HEK293T (cell line): ENCODE measurements at regions not wholly inside any gene's neighbourhood (a gene's known extent, or its start where the extent isn't known, plus 50 kb on each side); places are given as distances from the start of the nearest gene placed in this dataset.

Source experiments
- CTCF ChIA-PET: fragments of 350-600 bp; formaldehyde crosslinking; extraction: SDS; loops from one replicate; lab custom pipeline; 2021; ENCODE audit warnings: antibody characterized with exemption, inconsistent platforms; lab: Yijun Ruan, JAX
- POLR2A ChIA-PET: fragments of 350-600 bp; formaldehyde crosslinking; extraction: SDS; loops from one replicate; lab custom pipeline; 2020; ENCODE audit warnings: antibody characterized with exemption, inconsistent platforms; lab: Yijun Ruan, JAX
- DNase-seq: peaks from one replicate; pipeline ENCODE4 v3.0.0; 2012; ENCODE audit warnings: mixed read lengths; ENCODE audit errors: extremely low spot score
- ARNT ChIP-seq: fragments of 450-650 bp; IDR thresholded peaks from 2 replicates; pipeline ENCODE4 v1.6.1; 2017; ENCODE audit warnings: mild to moderate bottlenecking
- BHLHE40 ChIP-seq: fragments of 450-650 bp; IDR thresholded peaks from 2 replicates; pipeline ENCODE4 v1.6.1; 2016; ENCODE audit warnings: mild to moderate bottlenecking, moderate library complexity, borderline replicate concordance
- CTBP1 ChIP-seq: fragments of 450-650 bp; IDR thresholded peaks from 2 replicates; pipeline ENCODE4 v1.6.1; 2016; ENCODE audit warnings: borderline replicate concordance
- ELF4 ChIP-seq: fragments of 450-650 bp; IDR thresholded peaks from 2 replicates; pipeline ENCODE4 v1.6.1; 2017; ENCODE audit warnings: antibody characterized with exemption
- FOXA1 ChIP-seq: fragments of 450-650 bp; IDR thresholded peaks from 2 replicates; pipeline ENCODE4 v1.6.1; 2016; ENCODE audit warnings: mild to moderate bottlenecking
- FOXK2 ChIP-seq: fragments of 450-650 bp; IDR thresholded peaks from 2 replicates; pipeline ENCODE4 v1.6.1; 2016; ENCODE audit warnings: mild to moderate bottlenecking
- FOXM1 ChIP-seq: fragments of 450-650 bp; IDR thresholded peaks from 2 replicates; pipeline ENCODE4 v1.6.1; 2017; ENCODE audit warnings: mild to moderate bottlenecking, borderline replicate concordance
- HDGF ChIP-seq: fragments of 450-650 bp; IDR thresholded peaks from 2 replicates; pipeline ENCODE4 v1.6.1; 2017; ENCODE audit warnings: antibody characterized with exemption, borderline replicate concordance
- L3MBTL2 ChIP-seq: fragments of 450-650 bp; conservative IDR thresholded peaks from 2 replicates; pipeline ENCODE4 v1.6.1; 2016; ENCODE audit warnings: mild to moderate bottlenecking
- LEF1 ChIP-seq: fragments of 450-650 bp; IDR thresholded peaks from 2 replicates; pipeline ENCODE4 v1.6.1; 2017; ENCODE audit warnings: mild to moderate bottlenecking, borderline replicate concordance
- NFRKB ChIP-seq: fragments of 450-650 bp; IDR thresholded peaks from 2 replicates; pipeline ENCODE4 v1.6.1; 2016; ENCODE audit warnings: mild to moderate bottlenecking, moderate library complexity
- PKNOX1 ChIP-seq: fragments of 450-650 bp; IDR thresholded peaks from 2 replicates; pipeline ENCODE4 v1.6.1; 2016
- SP1 ChIP-seq: fragments of 450-650 bp; IDR thresholded peaks from 2 replicates; pipeline ENCODE4 v1.6.1; 2017
- SUZ12 ChIP-seq: fragments of 450-650 bp; IDR thresholded peaks from 2 replicates; pipeline ENCODE4 v1.6.1; 2016; ENCODE audit warnings: mild to moderate bottlenecking
- TARDBP ChIP-seq: fragments of 450-650 bp; IDR thresholded peaks from 2 replicates; pipeline ENCODE4 v1.6.1; 2016
- ZNF384 ChIP-seq: fragments of 450-650 bp; IDR thresholded peaks from 2 replicates; pipeline ENCODE4 v1.6.1; 2016

GRCh38 chr6:131354356-131354755 is 218.7 kb upstream of the ARG1 start:
- CTCF ChIA-PET = no interaction called here
- POLR2A ChIA-PET = no interaction called here
- TF ChIP-seq FOXK2 (no peak), SP1 (no peak), FOXM1 (no peak), ZNF384 (no peak), L3MBTL2 (no peak), PKNOX1 (no peak), BHLHE40 (no peak), SUZ12 (no peak), CTBP1 (no peak), HDGF (no peak), ELF4 (no peak), NFRKB (no peak), FOXA1 (no peak), TARDBP (no peak), LEF1 (no peak), ARNT (no peak)
- no peak for DNase-seq

- CTCF ChIA-PET = no interaction called here
- TF ChIP-seq FOXK2 (no peak), BHLHE40 (no peak), ARNT (no peak), HDGF (no peak), FOXM1 (no peak), ELF4 (no peak), FOXA1 (no peak), LEF1 (no peak), ZNF384 (no peak)
- no peak for DNase-seq
- POLR2A ChIA-PET = no interaction called here
Measured at GRCh38 chr6:131356161-131356560, 216.9 kb upstream of the ARG1 start.

DNA sequence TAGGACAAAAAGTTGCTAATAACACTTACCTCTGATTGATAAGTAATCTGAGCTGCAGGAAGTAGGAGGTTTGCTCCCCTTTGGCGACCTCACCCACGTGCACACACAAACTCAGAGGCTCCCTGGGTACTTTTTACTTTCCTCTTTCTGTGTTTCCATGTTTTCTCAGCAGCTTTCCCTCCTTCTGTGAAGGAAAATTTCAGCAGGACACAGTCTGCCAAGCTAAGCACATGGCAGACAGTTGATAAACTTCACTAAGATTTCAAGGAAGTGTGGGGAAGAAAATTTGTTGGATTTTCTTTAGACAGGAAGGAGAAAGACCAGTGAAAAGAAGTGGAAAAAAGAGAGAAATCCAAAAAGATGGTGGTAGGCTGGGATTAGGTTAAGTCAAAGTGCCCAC is 215.5 kb upstream of the ARG1 start:
- POLR2A ChIA-PET = no interaction called here
- CTCF ChIA-PET = no interaction called here
- DNase-seq = no peak
- no peak for TF ChIP-seq FOXM1

DNA sequence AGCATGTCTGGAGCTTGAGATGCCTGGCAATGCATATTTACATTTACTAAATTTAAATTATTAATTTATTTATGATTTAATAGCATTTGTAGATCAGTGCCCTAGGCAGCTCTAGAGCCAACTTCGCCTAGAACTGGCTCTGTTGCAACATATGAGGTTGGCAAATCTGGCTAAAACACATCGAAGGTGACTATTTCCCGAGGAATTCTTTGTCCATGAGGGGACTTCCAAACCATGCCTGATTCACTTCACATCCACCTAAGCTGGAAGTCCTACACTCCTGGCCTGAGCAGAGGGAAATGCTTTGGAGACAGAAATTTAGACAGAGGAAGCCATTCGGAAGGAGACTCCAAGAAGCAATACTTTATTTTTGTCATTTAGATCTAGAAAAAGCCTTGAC is 211.0 kb upstream of the ARG1 start:
- DNase-seq = no peak
- ChIA-PET POLR2A (no interaction called here), CTCF (no interaction called here)
- no peak for TF ChIP-seq LEF1
- no peak for TF ChIP-seq CTBP1
- no peak for TF ChIP-seq SUZ12
- no peak for TF ChIP-seq FOXK2
- no peak for TF ChIP-seq PKNOX1
- no peak for TF ChIP-seq FOXM1
- TF ChIP-seq ZNF384 = no peak
- no peak for TF ChIP-seq BHLHE40
- no peak for TF ChIP-seq SP1
- no peak for TF ChIP-seq TARDBP
- no peak for TF ChIP-seq NFRKB
- TF ChIP-seq FOXA1 = no peak
- TF ChIP-seq ARNT = no peak
- TF ChIP-seq L3MBTL2 = no peak
- no peak for TF ChIP-seq HDGF
- no peak for TF ChIP-seq ELF4

- no peak for TF ChIP-seq PKNOX1
- CTCF ChIA-PET = no interaction called here
- DNase-seq = no peak
- POLR2A ChIA-PET = no interaction called here
Measured at GRCh38 chr6:131362696-131363095, 210.3 kb upstream of the ARG1 start.

- TF ChIP-seq CTBP1 = no peak
- no peak for TF ChIP-seq SP1
- TF ChIP-seq L3MBTL2 = no peak
- no peak for TF ChIP-seq ARNT
- TF ChIP-seq LEF1 = no peak
- TF ChIP-seq FOXM1 = no peak
- TF ChIP-seq FOXA1 = no peak
- no peak for TF ChIP-seq TARDBP
- ChIA-PET CTCF (no interaction called here), POLR2A (no interaction called here)
- DNase-seq = no peak
Measured at GRCh38 chr6:131363947-131364834, 208.8 kb upstream of the ARG1 start.

- TF ChIP-seq FOXA1 (no peak), CTBP1 (no peak), FOXK2 (no peak), ZNF384 (no peak), L3MBTL2 (no peak), FOXM1 (no peak), ELF4 (no peak), NFRKB (no peak), SP1 (no peak), LEF1 (no peak), HDGF (no peak), BHLHE40 (no peak), TARDBP (no peak), SUZ12 (no peak), ARNT (no peak), PKNOX1 (no peak)
- CTCF ChIA-PET = no interaction called here
- POLR2A ChIA-PET = no interaction called here
- DNase-seq = no peak
Measured at GRCh38 chr6:131366223-131366622, 206.8 kb upstream of the ARG1 start.
